GM23338 (cell line): ENCODE measurements at regions not wholly inside any gene's neighbourhood (a gene's known extent, or its start where the extent isn't known, plus 50 kb on each side); places are given as distances from the start of the nearest gene placed in this dataset.

Experiments used
- ATAC-seq: fragments of 200-7000 bp; cut with Tn5 transposase; 3 replicates; pipeline ENCODE4 v1.9.1; 2020
- DNase-seq: peaks from one replicate; pipeline ENCODE4 v3.0.0-alpha.2; 2015; ENCODE audit warnings: low spot score
- H2AFZ ChIP-seq: fragments of 200-600 bp; sonication (generic); 2 replicates; pipeline ENCODE4 v1.8.0; 2016; ENCODE audit warnings: antibody characterized with exemption, mild to moderate bottlenecking, moderate library complexity
- H3F3A ChIP-seq: fragments of 200-600 bp; sonication (generic); replicated peaks from 2 replicates; pipeline ENCODE4 v1.8.0; 2017; ENCODE audit warnings: antibody characterized with exemption, mixed run types, low read depth
- H3K27ac ChIP-seq: fragments of 200-600 bp; sonication (generic); 2 replicates; pipeline ENCODE4 v1.6.1; 2016; ENCODE audit warnings: low read depth
- H3K27me3 ChIP-seq: fragments of 200-600 bp; sonication (generic); 2 replicates; pipeline ENCODE4 v1.8.0; 2016; ENCODE audit warnings: mild to moderate bottlenecking, mixed run types, moderate library complexity; ENCODE audit not compliant: insufficient read depth
- H3K36me3 ChIP-seq: fragments of 200-600 bp; sonication (generic); 2 replicates; pipeline ENCODE4 v1.8.0; 2016; ENCODE audit warnings: mild to moderate bottlenecking; ENCODE audit not compliant: insufficient read depth
- H3K4me1 ChIP-seq: fragments of 200-600 bp; sonication (generic); 2 replicates; pipeline ENCODE4 v1.8.0; 2016; ENCODE audit warnings: mild to moderate bottlenecking, moderate library complexity; ENCODE audit not compliant: insufficient read depth
- H3K4me2 ChIP-seq: fragments of 200-600 bp; sonication (generic); 2 replicates; pipeline ENCODE4 v1.7.1; 2017; ENCODE audit warnings: mixed run types
- H3K4me3 ChIP-seq: fragments of 200-600 bp; sonication (generic); 2 replicates; pipeline ENCODE4 v1.6.1; 2016; ENCODE audit warnings: mixed run types
- H3K79me2 ChIP-seq: fragments of 200-600 bp; sonication (generic); replicated peaks from 2 replicates; pipeline ENCODE4 v1.8.0; 2017; ENCODE audit warnings: mild to moderate bottlenecking; ENCODE audit not compliant: insufficient read depth
- H3K9me2 ChIP-seq: fragments of 200-600 bp; sonication (generic); 2 replicates; pipeline ENCODE4 v1.8.0; 2017; ENCODE audit not compliant: insufficient read depth
- H4K20me1 ChIP-seq: fragments of 200-600 bp; sonication (generic); replicated peaks from 2 replicates; pipeline ENCODE4 v1.8.0; 2017; ENCODE audit warnings: mild to moderate bottlenecking; ENCODE audit not compliant: insufficient read depth
- H3K27ac Mint-ChIP-seq: 2 replicates; pipeline ENCODE4 v1.8.0; 2020; ENCODE audit warnings: inconsistent platforms, mild to moderate bottlenecking, moderate library complexity, mixed read lengths
- H3K27me3 Mint-ChIP-seq: 3 replicates; pipeline ENCODE4 v1.8.0; 2022; ENCODE audit warnings: low read depth, mild to moderate bottlenecking, moderate library complexity, mixed read lengths, inconsistent platforms; ENCODE audit not compliant: insufficient read depth, poor library complexity
- H3K36me3 Mint-ChIP-seq: 3 replicates; pipeline ENCODE4 v1.8.0; 2021; ENCODE audit warnings: low read depth, mild to moderate bottlenecking, inconsistent platforms, moderate library complexity, mixed read lengths
- H3K4me1 Mint-ChIP-seq: 3 replicates; pipeline ENCODE4 v1.8.0; 2020; ENCODE audit warnings: mild to moderate bottlenecking, inconsistent platforms, mixed read lengths
- H3K4me3 Mint-ChIP-seq: 3 replicates; pipeline ENCODE4 v1.8.0; 2021; ENCODE audit warnings: moderate library complexity, mild to moderate bottlenecking, inconsistent platforms, mixed read lengths
- H3K9me3 Mint-ChIP-seq: 3 replicates; pipeline ENCODE4 v1.8.0; 2020; ENCODE audit warnings: moderate library complexity, mild to moderate bottlenecking, inconsistent platforms, mixed read lengths
- CREB1 ChIP-seq: fragments of 250-450 bp; sonication (Bioruptor Pico); IDR thresholded peaks from 2 replicates; pipeline ENCODE4 v1.5.0; 2020; ENCODE audit warnings: low read depth, mild to moderate bottlenecking, moderate library complexity
- EZH2 ChIP-seq: fragments of 200-600 bp; sonication (generic); IDR thresholded peaks from one replicate; pipeline ENCODE4 v1.8.0; 2017; ENCODE audit warnings: antibody characterized with exemption, mild to moderate bottlenecking, low read depth; ENCODE audit not compliant: unreplicated experiment
- EZH2phosphoT487 ChIP-seq: fragments of 200-600 bp; sonication (generic); IDR thresholded peaks from one replicate; pipeline ENCODE4 v1.8.1; 2018; ENCODE audit warnings: antibody characterized with exemption; ENCODE audit not compliant: unreplicated experiment
- NANOG ChIP-seq: IDR thresholded peaks from 2 replicates; pipeline ENCODE4 v1.6.1; 2016; ENCODE audit warnings: antibody characterized with exemption, borderline replicate concordance
- ZNF331 ChIP-seq: fragments of 250-450 bp; sonication (Bioruptor Pico); IDR thresholded peaks from 2 replicates; pipeline ENCODE4 v1.5.0; 2020; ENCODE audit warnings: low read depth, mild to moderate bottlenecking, moderate library complexity
- TF ChIP-seq, protein P1 (sequence below): fragments of 250-450 bp; sonication (Bioruptor Pico); IDR thresholded peaks from 2 replicates; pipeline ENCODE4 v1.5.0; 2020; ENCODE audit warnings: mild to moderate bottlenecking, moderate library complexity
- TF ChIP-seq, protein P2 (sequence below), 2 experiments: fragments of 200-600 bp in 1 of 2; sonication (generic) in 1 of 2; conservative IDR thresholded peaks; 2 replicates each; pipeline versions ENCODE4 v1.5.1 to v1.6.1; 2016 to 2017; ENCODE audit warnings: antibody characterized with exemption in 2 of 2, low read depth in 2 of 2, mild to moderate bottlenecking in 2 of 2, moderate library complexity in 1 of 2
- TF ChIP-seq, protein P3 (sequence below): IDR thresholded peaks from 2 replicates; pipeline ENCODE4 v1.6.1; 2016; ENCODE audit warnings: antibody characterized with exemption

DNA sequence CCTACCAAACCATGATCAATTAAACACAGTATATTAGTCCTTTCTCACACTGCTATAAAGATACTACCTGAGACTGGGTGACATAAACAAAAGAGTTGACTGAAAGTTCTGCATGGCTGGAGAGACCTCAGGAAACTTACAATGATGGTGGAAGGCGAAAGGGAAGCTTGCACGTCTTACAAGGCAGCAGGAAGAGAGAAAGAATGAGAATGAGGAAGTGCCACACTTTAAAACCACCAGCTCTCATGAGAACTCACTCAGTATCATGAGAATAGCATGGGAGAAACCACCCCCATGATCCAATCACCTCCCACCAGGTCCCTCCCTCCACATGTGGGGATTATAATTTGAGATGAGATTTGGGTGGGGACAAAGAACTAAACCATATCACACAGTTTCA, 324.9 kb upstream of the ZNF507 start:
- H2AFZ ChIP-seq, result no peak overlapping the region
- no peak overlapping the region for H3K27ac Mint-ChIP-seq
- H3K36me3 ChIP-seq, result no peaks in the 10 kb centered on the region
- H3K4me1 Mint-ChIP-seq, result peaks cover 7% of the 10 kb centered on the region; the same call in 1 of the 3 replicates
- H3K27me3 Mint-ChIP-seq, result no peaks in the 10 kb centered on the region
- H3K4me1 ChIP-seq, result 0 out of 2 replicates have a peak, but pooled peaks cover 4% of the 10 kb centered on the region
- no peaks in the 10 kb centered on the region for H3K36me3 Mint-ChIP-seq
- H3K4me2 ChIP-seq, result no peak overlapping the region
- ATAC-seq (no peak), DNase-seq (no peak)
- H3K79me2 ChIP-seq, result no peaks in the 10 kb centered on the region
- TF ChIP-seq, protein P1, sequence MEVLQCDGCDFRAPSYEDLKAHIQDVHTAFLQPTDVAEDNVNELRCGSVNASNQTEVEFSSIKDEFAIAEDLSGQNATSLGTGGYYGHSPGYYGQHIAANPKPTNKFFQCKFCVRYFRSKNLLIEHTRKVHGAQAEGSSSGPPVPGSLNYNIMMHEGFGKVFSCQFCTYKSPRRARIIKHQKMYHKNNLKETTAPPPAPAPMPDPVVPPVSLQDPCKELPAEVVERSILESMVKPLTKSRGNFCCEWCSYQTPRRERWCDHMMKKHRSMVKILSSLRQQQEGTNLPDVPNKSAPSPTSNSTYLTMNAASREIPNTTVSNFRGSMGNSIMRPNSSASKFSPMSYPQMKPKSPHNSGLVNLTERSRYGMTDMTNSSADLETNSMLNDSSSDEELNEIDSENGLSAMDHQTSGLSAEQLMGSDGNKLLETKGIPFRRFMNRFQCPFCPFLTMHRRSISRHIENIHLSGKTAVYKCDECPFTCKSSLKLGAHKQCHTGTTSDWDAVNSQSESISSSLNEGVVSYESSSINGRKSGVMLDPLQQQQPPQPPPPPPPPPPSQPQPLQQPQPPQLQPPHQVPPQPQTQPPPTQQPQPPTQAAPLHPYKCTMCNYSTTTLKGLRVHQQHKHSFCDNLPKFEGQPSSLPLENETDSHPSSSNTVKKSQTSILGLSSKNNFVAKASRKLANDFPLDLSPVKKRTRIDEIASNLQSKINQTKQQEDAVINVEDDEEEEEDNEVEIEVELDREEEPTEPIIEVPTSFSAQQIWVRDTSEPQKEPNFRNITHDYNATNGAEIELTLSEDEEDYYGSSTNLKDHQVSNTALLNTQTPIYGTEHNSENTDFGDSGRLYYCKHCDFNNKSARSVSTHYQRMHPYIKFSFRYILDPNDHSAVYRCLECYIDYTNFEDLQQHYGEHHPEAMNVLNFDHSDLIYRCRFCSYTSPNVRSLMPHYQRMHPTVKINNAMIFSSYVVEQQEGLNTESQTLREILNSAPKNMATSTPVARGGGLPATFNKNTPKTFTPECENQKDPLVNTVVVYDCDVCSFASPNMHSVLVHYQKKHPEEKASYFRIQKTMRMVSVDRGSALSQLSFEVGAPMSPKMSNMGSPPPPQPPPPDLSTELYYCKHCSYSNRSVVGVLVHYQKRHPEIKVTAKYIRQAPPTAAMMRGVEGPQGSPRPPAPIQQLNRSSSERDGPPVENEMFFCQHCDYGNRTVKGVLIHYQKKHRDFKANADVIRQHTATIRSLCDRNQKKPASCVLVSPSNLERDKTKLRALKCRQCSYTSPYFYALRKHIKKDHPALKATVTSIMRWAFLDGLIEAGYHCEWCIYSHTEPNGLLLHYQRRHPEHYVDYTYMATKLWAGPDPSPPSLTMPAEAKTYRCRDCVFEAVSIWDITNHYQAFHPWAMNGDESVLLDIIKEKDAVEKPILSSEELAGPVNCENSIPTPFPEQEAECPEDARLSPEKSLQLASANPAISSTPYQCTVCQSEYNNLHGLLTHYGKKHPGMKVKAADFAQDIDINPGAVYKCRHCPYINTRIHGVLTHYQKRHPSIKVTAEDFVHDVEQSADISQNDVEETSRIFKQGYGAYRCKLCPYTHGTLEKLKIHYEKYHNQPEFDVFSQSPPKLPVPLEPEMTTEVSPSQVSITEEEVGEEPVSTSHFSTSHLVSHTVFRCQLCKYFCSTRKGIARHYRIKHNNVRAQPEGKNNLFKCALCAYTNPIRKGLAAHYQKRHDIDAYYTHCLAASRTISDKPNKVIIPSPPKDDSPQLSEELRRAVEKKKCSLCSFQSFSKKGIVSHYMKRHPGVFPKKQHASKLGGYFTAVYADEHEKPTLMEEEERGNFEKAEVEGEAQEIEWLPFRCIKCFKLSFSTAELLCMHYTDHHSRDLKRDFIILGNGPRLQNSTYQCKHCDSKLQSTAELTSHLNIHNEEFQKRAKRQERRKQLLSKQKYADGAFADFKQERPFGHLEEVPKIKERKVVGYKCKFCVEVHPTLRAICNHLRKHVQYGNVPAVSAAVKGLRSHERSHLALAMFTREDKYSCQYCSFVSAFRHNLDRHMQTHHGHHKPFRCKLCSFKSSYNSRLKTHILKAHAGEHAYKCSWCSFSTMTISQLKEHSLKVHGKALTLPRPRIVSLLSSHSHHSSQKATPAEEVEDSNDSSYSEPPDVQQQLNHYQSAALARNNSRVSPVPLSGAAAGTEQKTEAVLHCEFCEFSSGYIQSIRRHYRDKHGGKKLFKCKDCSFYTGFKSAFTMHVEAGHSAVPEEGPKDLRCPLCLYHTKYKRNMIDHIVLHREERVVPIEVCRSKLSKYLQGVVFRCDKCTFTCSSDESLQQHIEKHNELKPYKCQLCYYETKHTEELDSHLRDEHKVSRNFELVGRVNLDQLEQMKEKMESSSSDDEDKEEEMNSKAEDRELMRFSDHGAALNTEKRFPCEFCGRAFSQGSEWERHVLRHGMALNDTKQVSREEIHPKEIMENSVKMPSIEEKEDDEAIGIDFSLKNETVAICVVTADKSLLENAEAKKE (CRISPR knock-in tag), result no peak
- no peak for TF ChIP-seq EZH2phosphoT487
- no peak for TF ChIP-seq CREB1 (CRISPR knock-in tag)
- no peak for TF ChIP-seq ZNF331
- no peak for TF ChIP-seq EZH2
- TF ChIP-seq NANOG, result no peak
- TF ChIP-seq, protein P2, sequence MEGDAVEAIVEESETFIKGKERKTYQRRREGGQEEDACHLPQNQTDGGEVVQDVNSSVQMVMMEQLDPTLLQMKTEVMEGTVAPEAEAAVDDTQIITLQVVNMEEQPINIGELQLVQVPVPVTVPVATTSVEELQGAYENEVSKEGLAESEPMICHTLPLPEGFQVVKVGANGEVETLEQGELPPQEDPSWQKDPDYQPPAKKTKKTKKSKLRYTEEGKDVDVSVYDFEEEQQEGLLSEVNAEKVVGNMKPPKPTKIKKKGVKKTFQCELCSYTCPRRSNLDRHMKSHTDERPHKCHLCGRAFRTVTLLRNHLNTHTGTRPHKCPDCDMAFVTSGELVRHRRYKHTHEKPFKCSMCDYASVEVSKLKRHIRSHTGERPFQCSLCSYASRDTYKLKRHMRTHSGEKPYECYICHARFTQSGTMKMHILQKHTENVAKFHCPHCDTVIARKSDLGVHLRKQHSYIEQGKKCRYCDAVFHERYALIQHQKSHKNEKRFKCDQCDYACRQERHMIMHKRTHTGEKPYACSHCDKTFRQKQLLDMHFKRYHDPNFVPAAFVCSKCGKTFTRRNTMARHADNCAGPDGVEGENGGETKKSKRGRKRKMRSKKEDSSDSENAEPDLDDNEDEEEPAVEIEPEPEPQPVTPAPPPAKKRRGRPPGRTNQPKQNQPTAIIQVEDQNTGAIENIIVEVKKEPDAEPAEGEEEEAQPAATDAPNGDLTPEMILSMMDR (conservative IDR thresholded peaks at IDR 0.05; ENCODE audit: low read depth in 2 of 2), result no peak
- TF ChIP-seq, protein P3, sequence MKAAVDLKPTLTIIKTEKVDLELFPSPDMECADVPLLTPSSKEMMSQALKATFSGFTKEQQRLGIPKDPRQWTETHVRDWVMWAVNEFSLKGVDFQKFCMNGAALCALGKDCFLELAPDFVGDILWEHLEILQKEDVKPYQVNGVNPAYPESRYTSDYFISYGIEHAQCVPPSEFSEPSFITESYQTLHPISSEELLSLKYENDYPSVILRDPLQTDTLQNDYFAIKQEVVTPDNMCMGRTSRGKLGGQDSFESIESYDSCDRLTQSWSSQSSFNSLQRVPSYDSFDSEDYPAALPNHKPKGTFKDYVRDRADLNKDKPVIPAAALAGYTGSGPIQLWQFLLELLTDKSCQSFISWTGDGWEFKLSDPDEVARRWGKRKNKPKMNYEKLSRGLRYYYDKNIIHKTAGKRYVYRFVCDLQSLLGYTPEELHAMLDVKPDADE, result no peak
- no peak overlapping the region for H3K4me3 Mint-ChIP-seq
- 0 out of 2 replicates have a peak, but pooled peaks cover 3% of the 10 kb centered on the region for H3K9me2 ChIP-seq
- H4K20me1 ChIP-seq, result no peaks in the 10 kb centered on the region
- H3K27ac ChIP-seq, result no peak overlapping the region
- H3F3A ChIP-seq, result no peaks in the 10 kb centered on the region
- no peaks in the 10 kb centered on the region; the same call in 2 of the 3 replicates for H3K9me3 Mint-ChIP-seq
- no peaks in the 10 kb centered on the region for H3K27me3 ChIP-seq
- H3K4me3 ChIP-seq, result no peak overlapping the region
